ENCODE measurements at regions not wholly inside any gene's neighbourhood (a gene's known extent, or its start where the extent isn't known, plus 50 kb on each side); places are given as distances from the start of the nearest gene placed in this dataset.

DNA sequence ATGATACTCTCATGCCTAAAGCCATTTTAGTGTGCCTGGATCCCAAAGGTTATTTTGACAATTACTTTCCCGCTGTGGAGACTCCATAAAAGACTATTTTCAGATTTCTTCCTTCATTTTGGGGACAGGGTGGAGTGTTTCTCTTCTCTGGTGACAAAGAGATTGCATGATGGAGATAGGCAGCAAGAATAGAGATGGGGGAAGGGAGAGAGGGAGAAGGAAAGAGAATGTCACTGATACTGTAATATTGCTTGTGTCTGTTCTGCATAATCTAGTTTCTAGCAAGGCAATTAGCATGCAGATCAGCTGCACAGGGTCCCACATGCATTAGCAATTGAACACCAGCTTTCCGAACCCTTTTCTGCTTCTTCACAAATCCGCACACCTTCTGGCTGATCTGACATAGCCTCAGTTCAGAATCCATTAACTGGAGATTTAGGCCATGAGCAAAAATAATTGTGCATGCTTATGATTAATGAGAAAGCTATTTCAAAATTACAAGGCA, 222.4 kb downstream of the OXSM start:
- TF ChIP-seq, protein P1, sequence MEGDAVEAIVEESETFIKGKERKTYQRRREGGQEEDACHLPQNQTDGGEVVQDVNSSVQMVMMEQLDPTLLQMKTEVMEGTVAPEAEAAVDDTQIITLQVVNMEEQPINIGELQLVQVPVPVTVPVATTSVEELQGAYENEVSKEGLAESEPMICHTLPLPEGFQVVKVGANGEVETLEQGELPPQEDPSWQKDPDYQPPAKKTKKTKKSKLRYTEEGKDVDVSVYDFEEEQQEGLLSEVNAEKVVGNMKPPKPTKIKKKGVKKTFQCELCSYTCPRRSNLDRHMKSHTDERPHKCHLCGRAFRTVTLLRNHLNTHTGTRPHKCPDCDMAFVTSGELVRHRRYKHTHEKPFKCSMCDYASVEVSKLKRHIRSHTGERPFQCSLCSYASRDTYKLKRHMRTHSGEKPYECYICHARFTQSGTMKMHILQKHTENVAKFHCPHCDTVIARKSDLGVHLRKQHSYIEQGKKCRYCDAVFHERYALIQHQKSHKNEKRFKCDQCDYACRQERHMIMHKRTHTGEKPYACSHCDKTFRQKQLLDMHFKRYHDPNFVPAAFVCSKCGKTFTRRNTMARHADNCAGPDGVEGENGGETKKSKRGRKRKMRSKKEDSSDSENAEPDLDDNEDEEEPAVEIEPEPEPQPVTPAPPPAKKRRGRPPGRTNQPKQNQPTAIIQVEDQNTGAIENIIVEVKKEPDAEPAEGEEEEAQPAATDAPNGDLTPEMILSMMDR (IDR thresholded peaks at IDR 0.05): no peak
- no peak for TF ChIP-seq POLR2A (IDR thresholded peaks at IDR 0.05)
